H9 (cell line): ENCODE measurements at regions not wholly inside any gene's neighbourhood (a gene's known extent, or its start where the extent isn't known, plus 50 kb on each side); places are given as distances from the start of the nearest gene placed in this dataset.

Source experiments
- DNase-seq: peaks from one replicate; pipeline ENCODE4 v3.0.0-alpha.2; 2017
- H2AFZ ChIP-seq: one replicate; pipeline ENCODE4 v1.6.1; 2013; ENCODE audit warnings: mild to moderate bottlenecking, low read length, control low read depth, moderate library complexity
- H2AK5ac ChIP-seq: 2 replicates; pipeline ENCODE4 v1.6.1; 2013; ENCODE audit warnings: low read length, control low read depth, mixed read lengths; ENCODE audit not compliant: insufficient read length
- H2BK120ac ChIP-seq: one replicate; pipeline ENCODE4 v1.6.1; 2013; ENCODE audit warnings: low read depth, mild to moderate bottlenecking, low read length, control low read depth, inconsistent platforms; ENCODE audit not compliant: poor library complexity, severe bottlenecking
- H2BK12ac ChIP-seq: 2 replicates; pipeline ENCODE4 v1.6.1; 2013; ENCODE audit warnings: low read length, control low read depth, mixed read lengths, low read depth; ENCODE audit not compliant: insufficient read length
- H2BK15ac ChIP-seq: 2 replicates; pipeline ENCODE4 v1.6.1; 2013; ENCODE audit warnings: low read depth, low read length, control low read depth
- H2BK20ac ChIP-seq: one replicate; pipeline ENCODE4 v1.6.1; 2013; ENCODE audit warnings: low read depth, mild to moderate bottlenecking, low read length, control low read depth, inconsistent platforms; ENCODE audit not compliant: poor library complexity, severe bottlenecking
- H2BK5ac ChIP-seq: 2 replicates; pipeline ENCODE4 v1.6.1; 2013; ENCODE audit warnings: low read length, control low read depth, mixed read lengths; ENCODE audit not compliant: insufficient read length
- H3K14ac ChIP-seq: 2 replicates; pipeline ENCODE4 v1.6.1; 2013; ENCODE audit warnings: low read length, control low read depth; ENCODE audit not compliant: insufficient read depth
- H3K18ac ChIP-seq: 2 replicates; pipeline ENCODE4 v1.6.1; 2013; ENCODE audit warnings: low read depth, mild to moderate bottlenecking, mixed read lengths, low read length, control low read depth; ENCODE audit not compliant: insufficient read length
- H3K23ac ChIP-seq: 2 replicates; pipeline ENCODE4 v1.6.1; 2013; ENCODE audit warnings: low read length, control low read depth, mixed read lengths, low read depth; ENCODE audit not compliant: insufficient read length
- H3K23me2 ChIP-seq: 2 replicates; pipeline ENCODE4 v1.6.1; 2013; ENCODE audit warnings: low read depth, mild to moderate bottlenecking, mixed read lengths, low read length, control low read depth; ENCODE audit not compliant: insufficient read length, poor library complexity, severe bottlenecking
- H3K27ac ChIP-seq: 2 replicates; pipeline ENCODE4 v1.5.1; 2013; ENCODE audit warnings: low read length, control low read depth, mixed read lengths, low read depth; ENCODE audit not compliant: insufficient read length
- H3K27me3 ChIP-seq: 2 replicates; pipeline ENCODE4 v1.6.1; 2013; ENCODE audit warnings: low read length, control low read depth, inconsistent platforms; ENCODE audit not compliant: insufficient read depth
- H3K4ac ChIP-seq: 2 replicates; pipeline ENCODE4 v1.6.1; 2013; ENCODE audit warnings: low read depth, mild to moderate bottlenecking, control low read depth, inconsistent platforms, low read length, moderate library complexity
- H3K4me1 ChIP-seq: 2 replicates; pipeline ENCODE4 v1.6.1; 2013; ENCODE audit warnings: low read length, control low read depth, inconsistent platforms; ENCODE audit not compliant: insufficient read depth
- H3K4me2 ChIP-seq: 2 replicates; pipeline ENCODE4 v1.6.1; 2013; ENCODE audit warnings: low read length, control low read depth, mixed read lengths; ENCODE audit not compliant: insufficient read length, insufficient read depth
- H3K56ac ChIP-seq: 2 replicates; pipeline ENCODE4 v1.6.1; 2013; ENCODE audit warnings: low read depth, mild to moderate bottlenecking, mixed read lengths, low read length, control low read depth; ENCODE audit not compliant: insufficient read length
- H3K79me1 ChIP-seq: 2 replicates; pipeline ENCODE4 v1.6.1; 2013; ENCODE audit warnings: low read depth, mild to moderate bottlenecking, moderate library complexity, low read length, control low read depth, inconsistent platforms; ENCODE audit not compliant: insufficient read depth, poor library complexity, severe bottlenecking
- H3K79me2 ChIP-seq: 2 replicates; pipeline ENCODE4 v1.6.1; 2013; ENCODE audit warnings: low read length, control low read depth, inconsistent platforms; ENCODE audit not compliant: insufficient read depth
- H3K9ac ChIP-seq: 2 replicates; pipeline ENCODE4 v1.6.1; 2013; ENCODE audit warnings: low read length, control low read depth, mixed read lengths; ENCODE audit not compliant: insufficient read length; ENCODE audit errors: extremely low read depth
- H3K9me3 ChIP-seq: one replicate; pipeline ENCODE4 v1.6.1; 2013; ENCODE audit warnings: low read depth, low read length, inconsistent platforms; ENCODE audit not compliant: control insufficient read depth
- H3T11ph ChIP-seq: one replicate; pipeline ENCODE4 v1.6.1; 2013; ENCODE audit warnings: mild to moderate bottlenecking, low read length, control low read depth, inconsistent platforms
- H4K20me1 ChIP-seq: one replicate; pipeline ENCODE4 v1.6.1; 2013; ENCODE audit not compliant: control insufficient read depth, insufficient read length, insufficient read depth
- H4K5ac ChIP-seq: 2 replicates; pipeline ENCODE4 v1.6.1; 2013; ENCODE audit warnings: low read depth, mild to moderate bottlenecking, mixed read lengths, low read length, control low read depth; ENCODE audit not compliant: insufficient read length
- H4K8ac ChIP-seq: replicated peaks from 2 replicates; pipeline ENCODE4 v1.6.1; 2013; ENCODE audit warnings: low read length, control low read depth, mixed read lengths, low read depth; ENCODE audit not compliant: insufficient read length
- H4K91ac ChIP-seq: 2 replicates; pipeline ENCODE4 v1.6.1; 2013; ENCODE audit warnings: low read depth, mild to moderate bottlenecking, moderate library complexity, mixed read lengths, low read length, control low read depth; ENCODE audit not compliant: insufficient read length
- H3K27ac Mint-ChIP-seq, 3 experiments: 2 replicates in 2 of 3; 3 replicates in 1 of 3; pipeline ENCODE4 v1.8.0; 2020 to 2021; ENCODE audit warnings: mixed read lengths in 3 of 3, mild to moderate bottlenecking in 1 of 3, moderate library complexity in 1 of 3
- H3K27me3 Mint-ChIP-seq: 2 replicates; pipeline ENCODE4 v1.8.0; 2021; ENCODE audit warnings: low read depth, mild to moderate bottlenecking, moderate library complexity, mixed read lengths
- H3K36me3 Mint-ChIP-seq, 3 experiments: 2 replicates in 2 of 3; 3 replicates in 1 of 3; pipeline ENCODE4 v1.8.0; 2020 to 2021; ENCODE audit warnings: low read depth in 3 of 3, mixed read lengths in 3 of 3; ENCODE audit not compliant: insufficient read depth in 1 of 3
- H3K4me1 Mint-ChIP-seq, 2 experiments: 2 replicates each; pipeline ENCODE4 v1.8.0; 2020; ENCODE audit warnings: mixed read lengths in 2 of 2
- H3K4me3 Mint-ChIP-seq, 2 experiments: 2 replicates in 1 of 2; 3 replicates in 1 of 2; pipeline ENCODE4 v1.8.0; 2020 to 2021; ENCODE audit warnings: mild to moderate bottlenecking in 2 of 2, mixed read lengths in 2 of 2, moderate library complexity in 1 of 2
- H3K9me3 Mint-ChIP-seq, 2 experiments: 2 replicates in 1 of 2; 3 replicates in 1 of 2; pipeline ENCODE4 v1.8.0; 2020; ENCODE audit warnings: mild to moderate bottlenecking in 2 of 2, mixed read lengths in 2 of 2, moderate library complexity in 1 of 2
- WGBS: extraction: QIAGEN DNeasy Blood & Tissue Kit; methylation state at CpG from one replicate; pipeline ENCODE4 v1.1.7; 2013; ENCODE audit warnings: missing lambda C conversion rate, low lambda C conversion rate, mixed read lengths; ENCODE audit not compliant: insufficient read length; ENCODE audit errors: extremely low coverage; 5-methylcytosine and 5-hydroxymethylcytosine counted together
- TF ChIP-seq, protein P1 (sequence below): fragments of 200-600 bp; sonication (generic); conservative IDR thresholded peaks from 3 replicates; pipeline ENCODE4 v1.8.0; 2021; ENCODE audit warnings: antibody characterized with exemption, mild to moderate bottlenecking

DNA sequence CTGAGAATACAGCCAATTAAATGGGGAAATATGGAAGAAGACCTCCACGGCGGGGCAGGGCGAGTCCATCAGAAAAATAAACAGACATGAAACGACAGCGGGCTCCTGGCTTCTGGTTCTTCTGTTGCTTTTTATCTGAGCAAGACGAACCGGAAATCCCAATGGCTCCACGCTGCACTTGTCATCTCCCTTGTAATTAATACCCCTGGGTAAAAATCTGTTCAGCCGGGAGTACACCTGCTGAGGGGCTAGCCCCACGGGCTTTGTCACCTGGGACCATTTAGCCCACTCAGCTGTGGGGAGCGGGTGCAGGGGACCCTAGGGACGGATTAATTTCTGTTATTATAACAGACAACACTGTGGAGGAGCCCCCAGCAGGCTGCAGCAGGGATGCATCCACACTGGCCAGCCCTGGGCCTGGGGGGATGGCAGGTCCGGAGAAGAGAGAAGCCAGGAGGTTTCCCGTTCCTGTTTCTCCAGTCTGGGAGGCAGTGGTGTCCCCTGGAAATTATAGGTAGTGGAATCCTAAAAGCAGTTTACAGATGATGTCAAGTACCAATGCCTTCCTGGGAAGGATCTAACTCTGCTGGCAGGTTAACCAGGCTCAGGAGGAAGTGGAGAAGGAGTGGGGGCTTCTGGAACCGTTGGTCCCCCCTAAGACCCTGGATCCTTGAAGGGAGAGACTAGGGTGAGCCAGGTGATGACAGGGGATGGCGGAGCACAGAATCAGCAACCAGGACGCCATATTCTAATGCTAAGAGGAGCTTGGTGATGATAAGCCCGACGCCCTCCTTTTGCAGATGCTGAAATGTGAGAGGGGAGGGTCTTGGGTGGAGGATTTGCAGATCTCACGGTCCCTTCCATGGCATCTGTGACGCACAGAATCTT lies 566.1 kb downstream of the PTPRU start:
- H2BK20ac ChIP-seq, result no peak overlapping the region
- no CpG with 5 or more reads among the region's 21 CpGs for WGBS
- H4K8ac ChIP-seq, result no peak overlapping the region
- H3K56ac ChIP-seq, result no peak overlapping the region
- H3K27ac ChIP-seq, result no peak overlapping the region
- H4K20me1 ChIP-seq, result no peaks in the 10 kb centered on the region
- H3K27me3 ChIP-seq, result no peaks in the 10 kb centered on the region
- no peak overlapping the region for H3K4me3 Mint-ChIP-seq
- H3K23me2 ChIP-seq, result no peaks in the 10 kb centered on the region
- H3K14ac ChIP-seq, result no peak overlapping the region
- H2BK12ac ChIP-seq, result no peak overlapping the region
- no peak overlapping the region for H2AFZ ChIP-seq
- no peak overlapping the region for H2BK5ac ChIP-seq
- no peak overlapping the region for H3K23ac ChIP-seq
- H3K9me3 Mint-ChIP-seq, result no peaks in the 10 kb centered on the region
- no peak overlapping the region for H2BK120ac ChIP-seq
- no peak overlapping the region for H2BK15ac ChIP-seq
- H3K4ac ChIP-seq, result no peak overlapping the region
- no peaks in the 10 kb centered on the region for H3K9me3 ChIP-seq
- H3K18ac ChIP-seq, result no peak overlapping the region
- no peak overlapping the region for H4K5ac ChIP-seq
- no peaks in the 10 kb centered on the region for H3K79me2 ChIP-seq
- DNase-seq, result no peak
- H3K27ac Mint-ChIP-seq, result no peak overlapping the region
- no peak overlapping the region for H3K9ac ChIP-seq
- TF ChIP-seq, protein P1, sequence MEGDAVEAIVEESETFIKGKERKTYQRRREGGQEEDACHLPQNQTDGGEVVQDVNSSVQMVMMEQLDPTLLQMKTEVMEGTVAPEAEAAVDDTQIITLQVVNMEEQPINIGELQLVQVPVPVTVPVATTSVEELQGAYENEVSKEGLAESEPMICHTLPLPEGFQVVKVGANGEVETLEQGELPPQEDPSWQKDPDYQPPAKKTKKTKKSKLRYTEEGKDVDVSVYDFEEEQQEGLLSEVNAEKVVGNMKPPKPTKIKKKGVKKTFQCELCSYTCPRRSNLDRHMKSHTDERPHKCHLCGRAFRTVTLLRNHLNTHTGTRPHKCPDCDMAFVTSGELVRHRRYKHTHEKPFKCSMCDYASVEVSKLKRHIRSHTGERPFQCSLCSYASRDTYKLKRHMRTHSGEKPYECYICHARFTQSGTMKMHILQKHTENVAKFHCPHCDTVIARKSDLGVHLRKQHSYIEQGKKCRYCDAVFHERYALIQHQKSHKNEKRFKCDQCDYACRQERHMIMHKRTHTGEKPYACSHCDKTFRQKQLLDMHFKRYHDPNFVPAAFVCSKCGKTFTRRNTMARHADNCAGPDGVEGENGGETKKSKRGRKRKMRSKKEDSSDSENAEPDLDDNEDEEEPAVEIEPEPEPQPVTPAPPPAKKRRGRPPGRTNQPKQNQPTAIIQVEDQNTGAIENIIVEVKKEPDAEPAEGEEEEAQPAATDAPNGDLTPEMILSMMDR, result no peak
- H3K4me1 Mint-ChIP-seq, result peaks cover 0 to 10% of the 10 kb centered on the region in 2 experiments; a peak in 1 of 4 replicates
- no peaks in the 10 kb centered on the region for H3K79me1 ChIP-seq
- H3K36me3 Mint-ChIP-seq, result no peaks in the 10 kb centered on the region
- no peak overlapping the region for H2AK5ac ChIP-seq
- no peaks in the 10 kb centered on the region for H3K4me1 ChIP-seq
- no peaks in the 10 kb centered on the region for H3K27me3 Mint-ChIP-seq
- no peak overlapping the region for H3K4me2 ChIP-seq
- no peak overlapping the region for H3T11ph ChIP-seq
- H4K91ac ChIP-seq, result no peak overlapping the region
